Chondrocyte (in vitro differentiated cells): ENCODE measurements at regions not wholly inside any gene's neighbourhood (a gene's known extent, or its start where the extent isn't known, plus 50 kb on each side); places are given as distances from the start of the nearest gene placed in this dataset.

Experiments
- DNase-seq: peaks from one replicate; pipeline ENCODE4 v3.0.0; 2021; ENCODE audit warnings: mixed read lengths, low spot score
- H3K27ac Mint-ChIP-seq: one replicate; pipeline ENCODE4 v1.8.0; 2021; ENCODE audit warnings: mild to moderate bottlenecking, moderate library complexity, mixed read lengths; ENCODE audit not compliant: unreplicated experiment
- H3K27me3 Mint-ChIP-seq: 2 replicates; pipeline ENCODE4 v1.8.0; 2021; ENCODE audit warnings: low read depth, mixed read lengths
- H3K36me3 Mint-ChIP-seq: 2 replicates; pipeline ENCODE4 v1.8.0; 2021; ENCODE audit warnings: low read depth, mixed read lengths
- H3K4me1 Mint-ChIP-seq: 2 replicates; pipeline ENCODE4 v1.8.0; 2021; ENCODE audit warnings: low read depth, mild to moderate bottlenecking, mixed read lengths
- H3K4me3 Mint-ChIP-seq: one replicate; pipeline ENCODE4 v1.8.0; 2021; ENCODE audit warnings: mild to moderate bottlenecking, moderate library complexity, mixed read lengths; ENCODE audit not compliant: unreplicated experiment
- H3K9me3 Mint-ChIP-seq: 2 replicates; pipeline ENCODE4 v1.8.0; 2021; ENCODE audit warnings: low read depth, mixed read lengths
- CTCF ChIP-seq: fragments of 200-600 bp; sonication (generic); IDR thresholded peaks from 2 replicates; pipeline ENCODE4 v1.5.0; 2021; ENCODE audit warnings: antibody characterized with exemption, mild to moderate bottlenecking, moderate library complexity

GRCh38 chr4:185950891-185951290 is 118.1 kb upstream of the TLR3 start:
- Mint-ChIP-seq H3K36me3 (peaks cover 1% of the 10 kb centered on the region), H3K27me3 (no peaks in the 10 kb centered on the region), H3K4me1 (peaks cover 5% of the 10 kb centered on the region), H3K27ac (no peak overlapping the region), H3K9me3 (no peaks in the 10 kb centered on the region), H3K4me3 (no peak overlapping the region)
- no peak for TF ChIP-seq CTCF
- DNase-seq = no peak

GRCh38 chr4:185955151-185955770 is 113.7 kb upstream of the TLR3 start:
- no peaks in the 10 kb centered on the region for H3K9me3 Mint-ChIP-seq
- DNase-seq = no peak
- no peak overlapping the region for H3K4me3 Mint-ChIP-seq
- H3K4me1 Mint-ChIP-seq = no peaks in the 10 kb centered on the region
- no peak for TF ChIP-seq CTCF
- H3K27ac Mint-ChIP-seq = no peak overlapping the region
- peaks cover 2% of the 10 kb centered on the region for H3K36me3 Mint-ChIP-seq
- H3K27me3 Mint-ChIP-seq = peaks cover 5% of the 10 kb centered on the region

- H3K4me1 Mint-ChIP-seq = no peaks in the 10 kb centered on the region
- H3K36me3 Mint-ChIP-seq = peaks cover 2% of the 10 kb centered on the region
- H3K9me3 Mint-ChIP-seq = peaks cover 6% of the 10 kb centered on the region
- no peak for TF ChIP-seq CTCF
- no peak for DNase-seq
- H3K27ac Mint-ChIP-seq = no peak overlapping the region
- no peak overlapping the region for H3K4me3 Mint-ChIP-seq
- peaks cover 5% of the 10 kb centered on the region for H3K27me3 Mint-ChIP-seq
Observed at GRCh38 chr4:185955826-185956543, 113.0 kb upstream of the TLR3 start.

- no peak overlapping the region for H3K27ac Mint-ChIP-seq
- no peak overlapping the region for H3K4me3 Mint-ChIP-seq
- TF ChIP-seq CTCF = no peak
- no peak for DNase-seq
- H3K9me3 Mint-ChIP-seq = peaks cover 9% of the 10 kb centered on the region
- peaks cover 5% of the 10 kb centered on the region for H3K27me3 Mint-ChIP-seq
- H3K4me1 Mint-ChIP-seq = no peaks in the 10 kb centered on the region
- peaks cover 2% of the 10 kb centered on the region for H3K36me3 Mint-ChIP-seq
Observed at GRCh38 chr4:185956544-185956940, 112.4 kb upstream of the TLR3 start.

GRCh38 chr4:185958094-185958747 is 110.7 kb upstream of the TLR3 start:
- H3K4me3 Mint-ChIP-seq = no peak overlapping the region
- peaks cover 2% of the 10 kb centered on the region for H3K36me3 Mint-ChIP-seq
- H3K4me1 Mint-ChIP-seq = no peaks in the 10 kb centered on the region
- H3K27ac Mint-ChIP-seq = no peak overlapping the region
- H3K27me3 Mint-ChIP-seq = peaks cover 5% of the 10 kb centered on the region
- no peak for DNase-seq
- peaks cover 9% of the 10 kb centered on the region for H3K9me3 Mint-ChIP-seq
- TF ChIP-seq CTCF = no peak
